Neural cell (in vitro differentiated cells): ENCODE measurements at regions not wholly inside any gene's neighbourhood (a gene's known extent, or its start where the extent isn't known, plus 50 kb on each side); places are given as distances from the start of the nearest gene placed in this dataset.

Experiments used
- H2AFZ ChIP-seq: fragments of 200-600, 300-800 bp; sonication (generic), shearing (Covaris generic); 2 replicates; pipeline ENCODE4 v1.6.0; 2014; ENCODE audit warnings: low read depth, mild to moderate bottlenecking, antibody characterized with exemption, low read length, moderate library complexity
- H3F3A ChIP-seq: fragments of 200-600 bp; shearing (Covaris generic); 2 replicates; pipeline ENCODE4 v1.6.1; 2016; ENCODE audit warnings: mild to moderate bottlenecking, moderate library complexity, mixed read lengths, antibody characterized with exemption, low read length; ENCODE audit not compliant: insufficient read depth, poor library complexity, severe bottlenecking
- H3K27ac ChIP-seq: fragments of 200-600, 300-800 bp; sonication (generic), shearing (Covaris generic); 2 replicates; pipeline ENCODE4 v1.5.1; 2014; ENCODE audit warnings: mild to moderate bottlenecking, low read length, moderate library complexity
- H3K27me3 ChIP-seq: fragments of 300-800, 200-600 bp; sonication (generic), shearing (Covaris generic); 2 replicates; pipeline ENCODE4 v1.6.0; 2014; ENCODE audit warnings: mild to moderate bottlenecking, low read depth, low read length, moderate library complexity; ENCODE audit not compliant: insufficient read depth
- H3K36me3 ChIP-seq: fragments of 300-800, 200-600 bp; sonication (generic), shearing (Covaris generic); 2 replicates; pipeline ENCODE4 v1.5.1; 2014; ENCODE audit warnings: mild to moderate bottlenecking, antibody characterized with exemption, low read length, moderate library complexity; ENCODE audit not compliant: insufficient read depth
- H3K4me2 ChIP-seq: fragments of 300-800, 200-600 bp; sonication (generic), shearing (Covaris generic); 2 replicates; pipeline ENCODE4 v1.6.0; 2014; ENCODE audit warnings: mild to moderate bottlenecking, low read length
- H3K4me3 ChIP-seq: fragments of 300-800, 200-600 bp; sonication (generic), shearing (Covaris generic); 2 replicates; pipeline ENCODE4 v1.5.1; 2014; ENCODE audit warnings: mild to moderate bottlenecking, low read length, moderate library complexity
- H3K79me2 ChIP-seq: fragments of 200-600 bp; shearing (Covaris generic); replicated peaks from 2 replicates; pipeline ENCODE4 v1.6.0; 2014; ENCODE audit warnings: mild to moderate bottlenecking, low read length, moderate library complexity; ENCODE audit not compliant: insufficient read depth
- H3K9ac ChIP-seq: fragments of 300-800, 200-600 bp; sonication (generic), shearing (Covaris generic); 2 replicates; pipeline ENCODE4 v1.6.1; 2016; ENCODE audit warnings: mild to moderate bottlenecking, low read length, mixed read lengths
- H3K9me2 ChIP-seq: fragments of 200-600 bp; shearing (Covaris generic); 2 replicates; pipeline ENCODE4 v1.6.1; 2016; ENCODE audit warnings: mild to moderate bottlenecking, low read length, mixed read lengths; ENCODE audit not compliant: insufficient read depth
- H3K9me3 ChIP-seq: fragments of 200-600, 300-800 bp; sonication (generic), shearing (Covaris generic); 2 replicates; pipeline ENCODE4 v1.6.1; 2016; ENCODE audit warnings: mild to moderate bottlenecking, mixed run types, low read length, moderate library complexity, mixed read lengths
- H4K20me1 ChIP-seq: fragments of 200-600 bp; shearing (Covaris generic); 2 replicates; pipeline ENCODE4 v1.6.1; 2016; ENCODE audit warnings: mild to moderate bottlenecking, mixed run types; ENCODE audit not compliant: insufficient read depth
- CTCF ChIP-seq: fragments of 450-650 bp; IDR thresholded peaks from 2 replicates; pipeline ENCODE4 v1.5.1; 2014; ENCODE audit warnings: antibody characterized with exemption, mild to moderate bottlenecking, moderate library complexity; ENCODE audit not compliant: poor library complexity, severe bottlenecking
- EP300 ChIP-seq: fragments of 450-650 bp; conservative IDR thresholded peaks from 2 replicates; pipeline ENCODE4 v1.6.1; 2014; ENCODE audit warnings: antibody characterized with exemption, mild to moderate bottlenecking, moderate library complexity; ENCODE audit not compliant: poor library complexity, severe bottlenecking
- EZH2 ChIP-seq: fragments of 200-600, 300-800 bp; shearing (Covaris generic), sonication (generic); IDR thresholded peaks from 2 replicates; pipeline ENCODE4 v1.6.1; 2014; ENCODE audit warnings: antibody characterized with exemption, low read length, borderline replicate concordance, mild to moderate bottlenecking; ENCODE audit not compliant: insufficient read depth, poor library complexity, severe bottlenecking
- MXI1 ChIP-seq: fragments of 450-650 bp; conservative IDR thresholded peaks from 2 replicates; pipeline ENCODE4 v1.6.1; 2014; ENCODE audit warnings: antibody characterized with exemption, mild to moderate bottlenecking; ENCODE audit not compliant: poor library complexity, severe bottlenecking
- POLR2AphosphoS5 ChIP-seq: IDR thresholded peaks from 2 replicates; pipeline ENCODE4 v1.6.1; 2012
- RAD21 ChIP-seq: fragments of 450-650 bp; conservative IDR thresholded peaks from 2 replicates; pipeline ENCODE4 v1.6.1; 2014; ENCODE audit warnings: antibody characterized with exemption, mild to moderate bottlenecking, moderate library complexity
- REST ChIP-seq: IDR thresholded peaks from 2 replicates; pipeline ENCODE4 v1.6.1; 2012; ENCODE audit warnings: borderline replicate concordance
- SMC3 ChIP-seq: fragments of 450-650 bp; conservative IDR thresholded peaks from 2 replicates; pipeline ENCODE4 v1.6.1; 2014; ENCODE audit warnings: antibody characterized with exemption, mild to moderate bottlenecking, moderate library complexity; ENCODE audit not compliant: poor library complexity
- TAF1 ChIP-seq: IDR thresholded peaks from 2 replicates; pipeline ENCODE4 v1.6.1; 2012; ENCODE audit warnings: low read depth

GRCh38 chr1:182211386-182211785, 149.9 kb upstream of the ZNF648 start:
- Histone ChIP-seq H3K9me3 (no peaks in the 10 kb centered on the region), H3K27me3 (no peaks in the 10 kb centered on the region), H3K27ac (no peak overlapping the region), H3K79me2 (no peaks in the 10 kb centered on the region), H3K4me3 (no peak overlapping the region), H4K20me1 (no peaks in the 10 kb centered on the region), H2AFZ (no peak overlapping the region), H3K9ac (no peak overlapping the region), H3K9me2 (no peaks in the 10 kb centered on the region), H3K4me2 (no peak overlapping the region), H3F3A (no peaks in the 10 kb centered on the region), H3K36me3 (no peaks in the 10 kb centered on the region)
- TF ChIP-seq EZH2 (no peak), REST (no peak), SMC3 (no peak)

DNA sequence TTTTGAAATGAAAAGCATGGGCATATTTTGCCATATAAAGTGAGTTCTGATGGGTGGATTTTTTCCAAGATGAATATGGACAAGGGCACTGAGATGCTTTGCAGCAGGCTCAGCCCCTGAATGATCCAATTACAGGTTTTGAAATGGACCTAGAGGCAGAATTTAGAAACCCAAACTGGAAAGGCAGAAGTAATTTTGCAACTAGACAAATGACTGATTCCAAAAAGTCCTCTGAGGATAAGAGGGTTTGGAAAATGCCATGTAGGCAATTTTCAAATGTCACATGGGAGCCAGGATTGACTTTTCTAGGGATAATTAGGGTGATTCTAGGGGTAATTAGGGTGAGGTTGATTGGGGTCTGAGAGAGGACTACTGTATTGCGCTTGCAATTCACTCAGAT, 148.9 kb upstream of the ZNF648 start:
- H2AFZ ChIP-seq = no peak overlapping the region
- no peak overlapping the region for H3K4me2 ChIP-seq
- no peak for TF ChIP-seq POLR2AphosphoS5
- TF ChIP-seq RAD21 = no peak
- TF ChIP-seq SMC3 = no peak
- no peak for TF ChIP-seq EP300
- no peak for TF ChIP-seq CTCF
- no peak for TF ChIP-seq REST
- TF ChIP-seq TAF1 = no peak
- TF ChIP-seq MXI1 = no peak
- no peak for TF ChIP-seq EZH2
- H3K36me3 ChIP-seq = no peaks in the 10 kb centered on the region
- no peaks in the 10 kb centered on the region for H3K9me2 ChIP-seq
- no peaks in the 10 kb centered on the region for H3K9me3 ChIP-seq
- no peak overlapping the region for H3K27ac ChIP-seq
- H3F3A ChIP-seq = no peaks in the 10 kb centered on the region
- no peak overlapping the region for H3K9ac ChIP-seq
- no peaks in the 10 kb centered on the region for H4K20me1 ChIP-seq
- no peaks in the 10 kb centered on the region for H3K79me2 ChIP-seq
- no peaks in the 10 kb centered on the region for H3K27me3 ChIP-seq
- no peak overlapping the region for H3K4me3 ChIP-seq
